GM21786 (cell line): ENCODE measurements at regions not wholly inside any gene's neighbourhood (a gene's known extent, or its start where the extent isn't known, plus 50 kb on each side); places are given as distances from the start of the nearest gene placed in this dataset.

ENCODE experiments used
- ATAC-seq: cut with Tn5 transposase; IDR thresholded peaks from one replicate; pipeline ENCODE4 v1.9.1; 2021; ENCODE audit not compliant: unreplicated experiment

- peak; percentile 65 for ATAC-seq
Observed at GRCh38 chr6:1482381-1483166, 93.2 kb downstream of the FOXF2 start.

- no peak for ATAC-seq
Observed at GRCh38 chr6:1485678-1486077, 96.3 kb downstream of the FOXF2 start.

- ATAC-seq: no peak
Observed at GRCh38 chr6:1486387-1486786, 97.0 kb downstream of the FOXF2 start.

- ATAC-seq: no peak
Observed at GRCh38 chr6:1487239-1487638, 97.9 kb downstream of the FOXF2 start.

GRCh38 chr6:1491025-1491424 is 101.6 kb downstream of the FOXF2 start:
- no peak for ATAC-seq

- no peak for ATAC-seq
Observed at GRCh38 chr6:1491591-1492319, 102.4 kb downstream of the FOXF2 start.

- no peak for ATAC-seq
Observed at GRCh38 chr6:1494671-1495070, 105.3 kb downstream of the FOXF2 start.

GRCh38 chr6:1495344-1495743 is 106.0 kb downstream of the FOXF2 start:
- ATAC-seq: no peak

GRCh38 chr6:1496092-1496491 is 106.7 kb downstream of the FOXF2 start:
- ATAC-seq: no peak

GRCh38 chr6:1496836-1497760 is 107.7 kb downstream of the FOXF2 start:
- ATAC-seq: no peak

- no peak for ATAC-seq
Observed at GRCh38 chr6:1497761-1498105, 108.4 kb downstream of the FOXF2 start.

- no peak for ATAC-seq
Observed at GRCh38 chr6:1498491-1499113, 109.2 kb downstream of the FOXF2 start.

GRCh38 chr6:1499777-1500176 is 109.9 kb upstream of the FOXC1 start:
- ATAC-seq: no peak

- no peak for ATAC-seq
Observed at GRCh38 chr6:1500913-1501312, 108.8 kb upstream of the FOXC1 start.

GRCh38 chr6:1502041-1502440 is 107.7 kb upstream of the FOXC1 start:
- ATAC-seq: no peak

- ATAC-seq: no peak
Observed at GRCh38 chr6:1503811-1504210, 105.9 kb upstream of the FOXC1 start.

GRCh38 chr6:1504465-1504864 is 105.2 kb upstream of the FOXC1 start:
- ATAC-seq: no peak

- no peak for ATAC-seq
Observed at GRCh38 chr6:1507251-1507650, 102.5 kb upstream of the FOXC1 start.

- no peak for ATAC-seq
Observed at GRCh38 chr6:1509241-1509640, 100.5 kb upstream of the FOXC1 start.

GRCh38 chr6:1510239-1510638 is 99.5 kb upstream of the FOXC1 start:
- no peak for ATAC-seq

GRCh38 chr6:1513215-1513780 is 96.4 kb upstream of the FOXC1 start:
- ATAC-seq: no peak
